ENCODE measurements at regions not wholly inside any gene's neighbourhood (a gene's known extent, or its start where the extent isn't known, plus 50 kb on each side); places are given as distances from the start of the nearest gene placed in this dataset.

GRCh38 chr5:158387499-158387898, 528.6 kb upstream of the CLINT1 start:
- TF ChIP-seq CTCF (IDR thresholded peaks at IDR 0.05): no peak
- TF ChIP-seq POLR2A (IDR thresholded peaks at IDR 0.05): no peak

All from lower leg skin (tissue), 3 donors.